ENCODE measurements at regions not wholly inside any gene's neighbourhood (a gene's known extent, or its start where the extent isn't known, plus 50 kb on each side); places are given as distances from the start of the nearest gene placed in this dataset.

- Histone ChIP-seq H3K27me3 (ENCODE audit: control insufficient read depth in 2 of 2, insufficient read depth in 2 of 2, low read length in 2 of 2) (no peaks in the 10 kb centered on the region), H3K9me1 (replicated peaks; ENCODE audit: control insufficient read depth, extremely low read depth, insufficient read depth, low read length) (no peaks in the 10 kb centered on the region), H3K9me3 (replicated peaks; ENCODE audit: control insufficient read depth, insufficient read depth, low read length) (no peaks in the 10 kb centered on the region), H3K79me2 (ENCODE audit: control insufficient read depth, insufficient read depth, low read length) (no peaks in the 10 kb centered on the region), H3K4me1 (ENCODE audit: control insufficient read depth, extremely low read depth, insufficient read depth, low read length) (no peaks in the 10 kb centered on the region), H3K4me3 (replicated peaks in 1 of 3; ENCODE audit: insufficient read depth in 1 of 3, low read depth in 1 of 3, low read length in 3 of 3) (no peak overlapping the region), H3K9ac (replicated peaks; ENCODE audit: extremely low read depth, insufficient read depth, low read length) (no peak overlapping the region), H3K4me2 (ENCODE audit: insufficient read depth, low read length) (no peak overlapping the region), H2AFZ (ENCODE audit: low read depth, low read length) (no peak overlapping the region), H3K36me3 (ENCODE audit: control insufficient read depth in 2 of 2, extremely low read depth in 1 of 2, insufficient read depth in 2 of 2, low read length in 2 of 2) (no peaks in the 10 kb centered on the region), H4K20me1 (replicated peaks; ENCODE audit: control insufficient read depth, extremely low read depth, insufficient read depth, low read length) (no peaks in the 10 kb centered on the region), H3K27ac (ENCODE audit: insufficient read depth, low read depth, low read length) (no peak overlapping the region)
- TF ChIP-seq GATA2 (IDR thresholded peaks at IDR 0.05; ENCODE audit: insufficient read depth, insufficient read length, low read depth, low read length) (no peak), CTCF (IDR thresholded peaks at IDR 0.05; ENCODE audit: extremely low read depth in 1 of 2, insufficient read depth in 1 of 2, low read depth in 1 of 2, low read length in 2 of 2) (no peak), JUN (IDR thresholded peaks at IDR 0.05; ENCODE audit: borderline replicate concordance, insufficient read depth, insufficient read length, low read depth) (no peak), MYC (IDR thresholded peaks at IDR 0.05; ENCODE audit: low read depth, low read length) (no peak), POLR2AphosphoS5 (IDR thresholded peaks at IDR 0.05; ENCODE audit: insufficient read depth, low read depth, low read length) (no peak), POLR2A (IDR thresholded peaks at IDR 0.05; ENCODE audit: low read depth, low read length) (no peak), EZH2 (IDR thresholded peaks at IDR 0.05; ENCODE audit: borderline replicate concordance, low read depth, low read length, severe bottlenecking) (no peak)
- intact Hi-C loops (cut with micrococcal nuclease) = no loop called here
- POLR2A ChIA-PET = no interaction called here
- DNase-seq (ENCODE audit: low read depth, low spot score) (no peak), FAIRE-seq (no peak)
- dilution Hi-C loops (cut with MboI; ENCODE audit: extremely low pct_ligation_motif_present, low sequenced_read_pairs) = no loop called here
- BruUV-seq (replicated peaks) = no TSS peak
- CTCF ChIA-PET = no interaction called here
Measured at GRCh38 chr4:125013891-125014290, 300.9 kb upstream of the FAT4 start.

GRCh38 chr4:125011646-125012045 is 299.1 kb upstream of the ANKRD50 start:
- peak overlapping the region; percentile 50 for H2AFZ ChIP-seq (ENCODE audit: low read depth, low read length)
- TF ChIP-seq FOS (IDR thresholded peaks at IDR 0.05; ENCODE audit: borderline replicate concordance, insufficient read depth, low read length) (no peak), JUN (IDR thresholded peaks at IDR 0.05; ENCODE audit: borderline replicate concordance, insufficient read depth, insufficient read length, low read depth) (no peak), GATA2 (IDR thresholded peaks at IDR 0.05; ENCODE audit: insufficient read depth, insufficient read length, low read depth, low read length) (no peak), CTCF (IDR thresholded peaks at IDR 0.05; ENCODE audit: extremely low read depth in 1 of 2, insufficient read depth in 1 of 2, low read depth in 1 of 2, low read length in 2 of 2) (no peak), MAX (IDR thresholded peaks at IDR 0.05; ENCODE audit: insufficient read depth, insufficient read length) (no peak), EZH2 (IDR thresholded peaks at IDR 0.05; ENCODE audit: borderline replicate concordance, low read depth, low read length, severe bottlenecking) (no peak), POLR2AphosphoS5 (IDR thresholded peaks at IDR 0.05; ENCODE audit: insufficient read depth, low read depth, low read length) (no peak), POLR2A (IDR thresholded peaks at IDR 0.05; ENCODE audit: low read depth, low read length) (no peak), MYC (IDR thresholded peaks at IDR 0.05; ENCODE audit: low read depth, low read length) (no peak)
- no peak for FAIRE-seq

More at GRCh38 chr4:125011646-125012045, 299.1 kb upstream of the ANKRD50 start:
- Histone ChIP-seq H3K9me1 (replicated peaks; ENCODE audit: control insufficient read depth, extremely low read depth, insufficient read depth, low read length) (no peaks in the 10 kb centered on the region), H3K27ac (ENCODE audit: insufficient read depth, low read depth, low read length) (no peak overlapping the region), H3K9me3 (replicated peaks; ENCODE audit: control insufficient read depth, insufficient read depth, low read length) (no peaks in the 10 kb centered on the region), H3K79me2 (ENCODE audit: control insufficient read depth, insufficient read depth, low read length) (no peaks in the 10 kb centered on the region), H3K36me3 (ENCODE audit: control insufficient read depth in 2 of 2, extremely low read depth in 1 of 2, insufficient read depth in 2 of 2, low read length in 2 of 2) (no peaks in the 10 kb centered on the region), H3K4me3 (replicated peaks in 1 of 3; ENCODE audit: insufficient read depth in 1 of 3, low read depth in 1 of 3, low read length in 3 of 3) (no peak overlapping the region), H3K9ac (replicated peaks; ENCODE audit: extremely low read depth, insufficient read depth, low read length) (no peak overlapping the region), H3K4me1 (ENCODE audit: control insufficient read depth, extremely low read depth, insufficient read depth, low read length) (no peaks in the 10 kb centered on the region), H3K27me3 (ENCODE audit: control insufficient read depth in 2 of 2, insufficient read depth in 2 of 2, low read length in 2 of 2) (no peaks in the 10 kb centered on the region), H3K4me2 (ENCODE audit: insufficient read depth, low read length) (no peak overlapping the region), H4K20me1 (replicated peaks; ENCODE audit: control insufficient read depth, extremely low read depth, insufficient read depth, low read length) (no peaks in the 10 kb centered on the region)
- DNase-seq (ENCODE audit: low read depth, low spot score) = peak; percentile 29
- intact Hi-C loops (cut with micrococcal nuclease) (no loop called here), dilution Hi-C loops (cut with MboI; ENCODE audit: extremely low pct_ligation_motif_present, low sequenced_read_pairs) (no loop called here)
- no TSS peak for BruUV-seq (replicated peaks)
- CTCF ChIA-PET = no interaction called here
- POLR2A ChIA-PET = no interaction called here
